NCI-H345 treated with DMSO at 0.1 percent for 48 hours (cell line): ENCODE measurements at regions not wholly inside any gene's neighbourhood (a gene's known extent, or its start where the extent isn't known, plus 50 kb on each side); places are given as distances from the start of the nearest gene placed in this dataset.
A peak's percentile ranks its signal among the peaks of the same experiment; 100 is the strongest.

Experiments
- DNase-seq: peaks from one replicate; lab custom pipeline; 2025; ENCODE audit not compliant: unreplicated experiment; lab: John Stamatoyannopoulos, UW

- DNase-seq = peak; percentile 66
These were observed 183.7 kb downstream of the INO80D start for GRCh38 chr2:205902041-205902899.

DNA sequence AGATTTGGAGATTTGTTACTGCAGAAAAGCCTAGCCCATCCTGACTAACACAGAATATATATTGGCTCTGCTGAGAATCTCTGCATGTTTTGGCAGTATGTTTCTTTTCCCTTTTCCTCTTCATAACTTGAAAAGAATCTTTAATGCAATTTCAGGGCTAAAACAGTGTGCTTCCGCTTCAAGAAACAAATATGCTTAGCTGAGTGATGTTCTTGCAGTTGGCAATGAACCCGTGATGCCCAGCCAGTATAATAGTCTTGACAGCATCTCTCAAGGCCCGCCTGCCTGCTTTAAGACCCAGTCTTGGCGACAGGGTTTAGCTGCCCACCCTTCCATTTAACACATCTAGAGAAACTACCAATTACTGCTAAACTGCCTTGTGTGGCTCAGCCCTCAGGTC, 184.5 kb downstream of the INO80D start:
- DNase-seq = no peak

DNA sequence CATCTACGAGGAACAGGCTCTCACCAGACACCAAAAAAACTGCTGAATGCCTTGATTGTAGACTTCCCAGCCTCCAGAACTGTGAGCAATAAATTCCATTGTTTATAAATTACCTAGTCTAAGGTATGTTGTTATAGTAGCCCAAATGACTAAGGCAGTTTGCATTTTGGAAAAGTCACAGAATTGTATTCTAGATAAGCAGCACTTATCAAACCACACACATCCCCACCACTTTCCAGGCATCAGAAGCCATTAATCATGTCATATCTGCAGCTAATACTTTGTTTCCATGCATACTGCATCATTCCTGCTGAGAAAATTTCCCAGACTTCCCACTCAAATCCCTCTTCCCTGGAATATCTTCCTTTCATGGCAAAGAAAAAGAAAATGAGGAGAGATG, 187.2 kb downstream of the INO80D start:
- DNase-seq = no peak

GRCh38 chr2:205895981-205896655, 189.9 kb downstream of the INO80D start:
- DNase-seq = no peak

DNA sequence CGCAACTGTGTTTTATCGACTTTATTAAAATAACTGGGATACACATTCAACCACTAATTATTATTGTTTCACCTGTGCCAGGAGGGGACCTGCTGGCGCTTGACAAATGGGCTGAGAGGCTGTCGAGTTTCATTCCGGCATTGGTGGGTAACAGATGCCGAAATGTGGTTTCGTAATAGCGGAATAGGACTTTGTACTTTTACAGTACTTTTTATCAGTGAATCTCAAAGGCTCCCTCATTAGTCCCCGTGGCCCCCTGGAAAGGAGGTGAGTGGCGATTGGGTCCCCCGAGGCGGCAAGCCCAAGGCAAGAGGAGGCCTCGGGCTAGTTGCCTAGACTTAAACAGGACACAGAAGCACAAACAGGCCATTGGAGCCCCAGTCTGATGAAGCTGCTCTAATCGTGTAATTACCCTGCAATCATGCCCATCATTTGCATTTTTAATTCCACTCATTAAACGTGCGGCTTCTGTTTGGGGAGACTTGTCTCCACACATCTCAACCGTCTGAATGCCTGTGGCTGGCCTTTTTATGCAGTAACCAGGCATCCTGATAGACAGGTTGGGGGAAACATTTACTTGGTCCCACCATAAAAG, 193.2 kb downstream of the INO80D start:
- DNase-seq = no peak

DNA sequence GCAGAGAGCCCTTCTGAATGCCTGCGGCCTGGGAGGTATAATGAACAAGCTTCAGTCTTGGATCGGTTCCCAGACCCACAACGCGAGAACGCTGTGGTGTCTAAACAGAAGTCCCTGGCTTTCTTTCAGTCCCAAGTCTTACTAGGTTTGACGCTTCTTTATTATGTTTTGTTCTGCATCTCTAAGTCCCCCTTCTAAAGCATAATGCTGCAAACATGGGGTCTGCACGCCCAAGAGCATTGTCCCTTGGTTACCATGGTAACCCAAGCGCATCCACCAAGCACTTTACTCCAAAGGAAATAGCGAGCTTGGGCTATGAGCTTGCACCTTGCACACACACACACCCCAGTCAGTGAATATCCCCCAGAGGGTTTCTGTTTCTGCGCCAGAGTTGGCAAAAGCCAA, 193.7 kb downstream of the INO80D start:
- peak; percentile 86 for DNase-seq

DNA sequence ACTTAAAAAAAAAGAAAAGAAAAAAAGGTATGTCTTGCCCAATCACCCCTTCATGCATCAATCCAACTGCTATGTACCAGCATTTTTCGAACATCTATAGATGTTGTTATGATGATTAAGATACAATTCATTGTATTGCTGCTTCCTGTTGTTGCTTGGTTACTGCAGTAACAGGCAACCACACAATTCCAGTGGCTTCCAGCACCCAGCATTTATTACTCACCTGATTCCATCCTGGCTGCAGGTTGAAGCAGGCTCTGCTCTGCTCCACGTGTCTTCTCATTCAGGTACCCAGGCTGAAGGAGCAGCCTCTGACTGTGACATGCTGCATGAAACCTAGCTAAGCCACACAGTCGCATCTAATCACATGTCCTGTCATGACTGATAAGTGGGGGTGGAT, 196.9 kb downstream of the INO80D start:
- peak; percentile 35 for DNase-seq

DNA sequence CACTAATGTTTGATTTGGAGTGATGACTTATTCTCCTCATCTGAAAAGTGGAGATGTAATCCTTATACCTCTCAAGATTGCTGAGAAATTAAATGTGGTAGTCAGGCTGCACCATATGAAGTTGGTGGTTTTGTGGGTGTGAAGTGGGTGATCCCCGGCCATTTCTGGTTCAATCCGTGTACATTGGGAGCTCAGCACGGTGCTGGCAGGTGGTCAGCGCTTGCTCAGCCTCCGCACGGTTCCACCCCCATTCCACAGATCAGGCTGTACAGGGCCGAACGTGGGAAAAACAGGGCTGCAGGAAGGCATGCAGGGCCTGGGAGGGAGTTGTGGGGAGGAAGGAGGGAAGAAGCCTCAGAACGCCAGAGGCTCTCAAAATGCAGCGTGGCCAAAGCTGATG, 198.3 kb downstream of the INO80D start:
- DNase-seq = no peak

DNA sequence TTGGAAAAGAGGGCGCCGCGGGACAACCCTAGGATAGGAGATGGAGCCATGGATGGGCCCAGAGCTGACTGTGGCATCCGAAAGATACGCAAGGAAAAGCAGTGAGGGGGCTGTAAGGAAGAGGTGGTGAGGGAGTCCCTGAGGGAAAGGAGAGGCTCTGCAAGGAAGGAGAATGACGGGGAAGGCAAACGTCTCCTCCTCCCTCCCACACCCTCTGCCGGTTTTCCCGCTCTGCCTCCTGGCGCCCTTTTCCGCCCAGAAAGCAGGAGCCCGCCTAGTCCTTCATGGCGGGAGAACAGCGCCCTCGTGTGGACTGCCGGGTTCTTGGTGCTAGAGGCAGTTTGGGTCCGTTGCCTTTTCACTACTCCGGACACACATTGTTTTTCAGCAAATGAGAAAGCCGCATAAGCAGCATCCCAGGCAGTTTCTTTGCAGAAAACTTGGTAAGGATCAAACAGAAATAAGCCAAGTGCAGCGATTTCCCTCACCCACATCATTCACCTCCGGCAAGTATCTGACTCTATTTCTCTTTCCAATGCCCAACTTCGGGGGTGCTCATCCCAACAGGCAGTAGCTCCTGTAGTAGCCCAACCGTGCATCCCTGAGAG, 200.4 kb downstream of the INO80D start:
- DNase-seq = no peak

DNA sequence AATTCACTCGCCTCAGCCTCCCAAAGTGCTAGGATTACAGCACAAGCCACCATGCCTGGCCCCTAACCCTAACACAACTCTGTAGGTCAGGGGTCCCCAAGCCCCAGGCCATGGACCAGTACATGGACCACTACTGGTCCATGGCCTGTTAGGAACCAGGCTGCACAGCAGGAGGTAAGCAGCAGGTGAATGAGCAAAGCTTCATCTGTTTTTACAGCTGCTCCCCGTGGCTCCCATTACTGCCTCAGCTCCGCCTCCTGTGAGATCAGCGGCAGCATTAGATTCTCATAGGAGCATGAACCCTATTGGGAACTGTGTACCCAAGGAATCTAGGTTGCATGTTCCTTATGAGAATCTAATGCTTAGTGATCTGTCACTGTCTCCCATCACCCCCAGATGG, 201.7 kb downstream of the NRP2 start:
- DNase-seq = no peak

DNA sequence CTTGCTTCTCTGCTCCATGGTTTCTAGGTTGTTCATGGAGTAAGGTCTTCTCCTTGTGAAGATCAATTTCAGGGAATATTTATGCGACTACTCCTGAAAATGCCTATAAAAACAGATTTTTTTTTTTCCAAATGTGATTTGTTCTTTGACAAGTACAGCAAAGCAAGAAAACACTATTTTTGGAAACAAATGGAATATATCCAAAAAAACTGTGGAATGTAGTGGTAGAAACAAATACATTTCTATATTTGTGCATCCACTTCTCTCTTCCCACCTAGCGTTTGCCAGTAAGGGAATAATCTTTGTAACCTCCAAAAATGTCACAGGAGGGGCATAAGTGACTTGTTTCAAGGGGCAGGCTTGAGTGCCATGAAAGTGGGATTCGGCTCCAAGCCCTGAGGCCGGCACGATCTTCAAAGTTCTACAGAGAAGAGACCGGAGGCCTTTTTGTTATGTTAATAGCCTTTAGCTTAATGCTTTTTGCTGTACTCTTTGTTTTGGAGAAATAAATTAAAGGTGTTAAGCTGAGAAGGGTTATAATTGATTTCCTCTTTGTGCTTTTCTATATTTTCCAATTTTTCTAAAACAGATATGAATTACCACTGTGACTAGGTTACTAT, 200.6 kb downstream of the NRP2 start:
- no peak for DNase-seq

DNA sequence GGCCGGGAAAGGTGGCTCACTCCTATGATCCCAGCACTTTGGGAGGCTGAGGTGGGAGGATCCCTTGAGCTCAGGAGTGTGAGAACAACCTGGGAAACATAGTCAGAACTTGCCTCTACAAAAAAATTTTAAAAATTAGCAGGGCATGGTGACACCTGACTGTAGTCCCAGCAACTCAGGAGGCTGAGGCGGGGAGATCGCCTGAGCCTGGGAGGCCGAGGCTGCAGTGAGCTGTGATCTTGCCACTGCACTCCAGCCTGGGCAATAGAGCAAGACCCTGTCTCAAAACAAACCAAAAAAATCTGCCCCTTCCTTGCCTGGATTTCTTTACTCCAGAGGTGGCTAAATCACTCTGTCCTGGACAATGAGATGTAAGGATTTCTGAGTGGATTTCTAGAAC, 197.7 kb downstream of the NRP2 start:
- DNase-seq = no peak

DNA sequence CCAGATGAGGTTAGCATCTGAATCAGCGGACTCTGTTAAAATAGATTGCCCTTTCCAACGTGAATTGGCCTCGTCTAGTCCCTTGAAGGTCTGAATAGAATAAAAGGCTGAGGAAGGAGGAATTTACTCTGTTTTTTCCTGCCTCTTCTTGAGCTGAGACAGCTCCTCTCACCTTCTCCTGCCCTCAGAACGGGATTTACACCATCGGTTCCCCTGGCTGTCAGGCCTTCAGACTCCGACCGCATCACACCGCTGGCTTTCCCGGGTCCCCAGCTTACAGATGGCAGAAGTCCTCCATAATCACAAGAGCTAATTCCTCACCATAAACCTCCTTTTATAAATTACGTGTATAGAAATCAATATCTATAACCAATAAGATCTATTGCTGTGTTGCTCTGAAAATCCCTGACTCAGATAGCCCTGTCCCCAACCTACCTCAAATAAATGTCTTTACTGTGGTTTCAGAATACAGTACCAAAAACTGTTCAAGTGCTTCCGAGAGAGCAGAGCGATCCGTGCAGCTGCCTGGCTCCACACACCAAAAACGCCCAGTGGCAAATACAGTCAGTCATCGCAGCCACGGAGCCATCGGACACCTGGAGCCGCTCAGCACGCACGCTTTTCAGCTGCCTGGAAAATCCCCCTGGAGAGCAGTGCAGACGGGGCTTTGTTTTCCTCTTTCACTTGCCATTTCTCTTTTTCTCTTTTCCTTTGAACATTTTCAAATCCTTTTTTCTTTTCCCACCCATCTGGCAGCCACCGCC, 196.9 kb downstream of the NRP2 start:
- DNase-seq = peak; percentile 78

GRCh38 chr2:205877496-205877895, 195.2 kb downstream of the NRP2 start:
- DNase-seq = no peak

GRCh38 chr2:205876127-205876526, 193.8 kb downstream of the NRP2 start:
- DNase-seq = no peak

DNA sequence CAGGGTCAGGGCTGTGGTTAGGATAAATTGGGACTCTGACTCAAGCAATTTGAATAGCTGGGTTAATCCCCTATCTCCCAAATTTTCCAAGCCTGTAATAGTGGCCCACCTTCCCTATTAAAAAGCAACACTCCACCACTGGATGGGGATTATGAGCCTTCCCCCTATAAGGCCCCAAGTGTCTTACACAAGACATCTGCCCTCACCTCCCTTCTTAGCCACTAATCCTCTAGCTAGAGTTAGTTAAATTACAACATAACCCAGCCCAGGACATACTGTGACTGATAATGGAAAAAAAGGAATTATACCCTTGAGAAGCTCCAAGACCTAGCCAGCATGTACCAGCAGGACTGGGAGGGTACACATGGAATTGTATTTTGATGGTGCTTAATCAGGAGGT, 190.4 kb downstream of the NRP2 start:
- DNase-seq = no peak

- no peak for DNase-seq
These were observed 187.1 kb downstream of the NRP2 start for GRCh38 chr2:205869439-205869838.

GRCh38 chr2:205868773-205869333, 186.6 kb downstream of the NRP2 start:
- DNase-seq = no peak

DNA sequence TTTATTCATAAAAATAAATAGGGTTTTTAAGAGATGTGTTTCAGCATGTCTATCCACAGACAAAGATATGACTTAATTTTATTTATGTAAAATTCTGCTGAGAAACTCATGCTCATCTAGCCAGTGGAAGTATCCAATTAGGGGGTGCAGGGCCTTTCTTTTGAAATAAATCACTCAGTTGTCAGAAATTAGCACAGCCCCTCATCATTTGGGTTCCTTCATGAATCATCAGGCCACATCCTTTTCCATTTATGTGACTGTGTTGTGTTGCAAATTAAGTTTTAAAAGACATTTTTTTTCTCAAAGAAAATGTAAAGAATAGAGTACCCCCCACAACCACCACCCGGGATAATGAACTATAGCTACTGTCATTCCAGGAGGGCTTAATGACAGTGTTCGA, 185.8 kb downstream of the NRP2 start:
- no peak for DNase-seq

- no peak for DNase-seq
These were observed 185.1 kb downstream of the NRP2 start for GRCh38 chr2:205867371-205867770.
